Left ventricle myocardium inferior (tissue), 1 donor: ENCODE measurements at regions not wholly inside any gene's neighbourhood (a gene's known extent, or its start where the extent isn't known, plus 50 kb on each side); places are given as distances from the start of the nearest gene placed in this dataset.

Experiments
- DNase-seq: peaks from one replicate; pipeline ENCODE4 v3.0.0-alpha.2; 2020
- H3K27ac ChIP-seq: fragments of 200-600 bp; replicated peaks from 2 replicates; pipeline ENCODE4 v1.8.0; 2021
- H3K27me3 ChIP-seq: fragments of 200-600 bp; 2 replicates; pipeline ENCODE4 v1.8.0; 2021; ENCODE audit warnings: low read depth
- H3K36me3 ChIP-seq: fragments of 200-600 bp; 2 replicates; pipeline ENCODE4 v1.8.0; 2021
- H3K4me1 ChIP-seq: fragments of 200-600 bp; 2 replicates; pipeline ENCODE4 v1.8.0; 2021
- H3K4me3 ChIP-seq: fragments of 200-600 bp; 2 replicates; pipeline ENCODE4 v1.8.0; 2021; ENCODE audit warnings: mild to moderate bottlenecking, moderate library complexity
- H3K9me3 ChIP-seq: fragments of 200-600 bp; replicated peaks from 2 replicates; pipeline ENCODE4 v1.8.0; 2021
- CTCF ChIP-seq: fragments of 200-600 bp; IDR thresholded peaks from 2 replicates; pipeline ENCODE4 v1.8.0; 2021; ENCODE audit warnings: antibody characterized with exemption, mild to moderate bottlenecking, borderline replicate concordance
- intact Hi-C: fragments of 100-400 bp; cut with micrococcal nuclease; formaldehyde crosslinking; loops from one replicate; pipeline ENCODE4 v1.11.0; 2022
- donor health status: DM: no; HTN: yes; CAD: no; lungs with severe emphysema.

- TF ChIP-seq CTCF = no peak
- no peaks in the 10 kb centered on the region for H3K9me3 ChIP-seq
- no peak overlapping the region for H3K27ac ChIP-seq
- no peak for DNase-seq
- no peaks in the 10 kb centered on the region for H3K36me3 ChIP-seq
- no peak overlapping the region for H3K4me3 ChIP-seq
- intact Hi-C loops = no loop called here
- H3K4me1 ChIP-seq = no peaks in the 10 kb centered on the region
- H3K27me3 ChIP-seq = peaks cover 17% of the 10 kb centered on the region
Measured at GRCh38 chr14:21891921-21892320, 218.3 kb upstream of the OR4E1 start.

GRCh38 chr14:21884995-21885394, 211.4 kb upstream of the OR4E1 start:
- no peak for DNase-seq
- Histone ChIP-seq H3K36me3 (no peaks in the 10 kb centered on the region), H3K27ac (no peak overlapping the region), H3K4me1 (no peaks in the 10 kb centered on the region), H3K9me3 (peaks cover 10% of the 10 kb centered on the region), H3K27me3 (peaks cover 8% of the 10 kb centered on the region), H3K4me3 (no peak overlapping the region)
- intact Hi-C loops = no loop called here
- TF ChIP-seq CTCF = no peak

GRCh38 chr14:21882226-21882625, 208.6 kb upstream of the OR4E1 start:
- DNase-seq = no peak
- H3K9me3 ChIP-seq = peaks cover 10% of the 10 kb centered on the region
- H3K27me3 ChIP-seq = no peaks in the 10 kb centered on the region
- no peak overlapping the region for H3K27ac ChIP-seq
- no peak overlapping the region for H3K4me3 ChIP-seq
- no peaks in the 10 kb centered on the region for H3K4me1 ChIP-seq
- intact Hi-C loops = no loop called here
- TF ChIP-seq CTCF = no peak
- no peaks in the 10 kb centered on the region for H3K36me3 ChIP-seq

GRCh38 chr14:21880918-21881317, 207.3 kb upstream of the OR4E1 start:
- H3K27me3 ChIP-seq = no peaks in the 10 kb centered on the region
- TF ChIP-seq CTCF = no peak
- H3K27ac ChIP-seq = no peak overlapping the region
- H3K4me3 ChIP-seq = no peak overlapping the region
- H3K36me3 ChIP-seq = no peaks in the 10 kb centered on the region
- intact Hi-C loops = no loop called here
- H3K9me3 ChIP-seq = peaks cover 10% of the 10 kb centered on the region
- no peak for DNase-seq
- H3K4me1 ChIP-seq = no peaks in the 10 kb centered on the region

- no peaks in the 10 kb centered on the region for H3K27me3 ChIP-seq
- no peak overlapping the region for H3K4me3 ChIP-seq
- H3K36me3 ChIP-seq = no peaks in the 10 kb centered on the region
- intact Hi-C loops = no loop called here
- no peak overlapping the region for H3K27ac ChIP-seq
- H3K4me1 ChIP-seq = no peaks in the 10 kb centered on the region
- TF ChIP-seq CTCF = no peak
- H3K9me3 ChIP-seq = no peaks in the 10 kb centered on the region
- DNase-seq = no peak
Measured at GRCh38 chr14:21875791-21876190, 202.2 kb upstream of the OR4E1 start.

GRCh38 chr14:21874946-21875345, 201.3 kb upstream of the OR4E1 start:
- intact Hi-C loops = no loop called here
- Histone ChIP-seq H3K4me3 (no peak overlapping the region), H3K4me1 (no peaks in the 10 kb centered on the region), H3K27me3 (no peaks in the 10 kb centered on the region), H3K36me3 (no peaks in the 10 kb centered on the region), H3K27ac (no peak overlapping the region), H3K9me3 (peaks cover 3% of the 10 kb centered on the region)
- TF ChIP-seq CTCF = no peak
- no peak for DNase-seq
